Osteoblast (primary cell): ENCODE measurements at regions not wholly inside any gene's neighbourhood (a gene's known extent, or its start where the extent isn't known, plus 50 kb on each side); places are given as distances from the start of the nearest gene placed in this dataset.

ENCODE experiments used
- DNase-seq: peaks from one replicate; pipeline ENCODE4 v3.0.0; 2011; ENCODE audit warnings: low spot score, mixed read lengths; ENCODE audit not compliant: insufficient read length; ENCODE audit errors: missing footprints
- H2AFZ ChIP-seq: 2 replicates; pipeline ENCODE4 v1.6.0; 2011; ENCODE audit warnings: mild to moderate bottlenecking, low read length
- H3K27ac ChIP-seq: 2 replicates; pipeline ENCODE4 v1.5.1; 2011; ENCODE audit warnings: mild to moderate bottlenecking, low read depth, low read length, moderate library complexity
- H3K27me3 ChIP-seq: 2 replicates; pipeline ENCODE4 v1.6.0; 2012; ENCODE audit warnings: mild to moderate bottlenecking, control low read depth, inconsistent platforms, low read length, moderate library complexity; ENCODE audit not compliant: insufficient read depth
- H3K36me3 ChIP-seq: 2 replicates; pipeline ENCODE4 v1.5.1; 2011; ENCODE audit warnings: mild to moderate bottlenecking, low read length, control low read depth, moderate library complexity; ENCODE audit not compliant: insufficient read depth
- H3K4me1 ChIP-seq: 2 replicates; pipeline ENCODE4 v1.5.1; 2011; ENCODE audit warnings: mild to moderate bottlenecking, low read length, control low read depth, moderate library complexity; ENCODE audit not compliant: insufficient read depth
- H3K4me2 ChIP-seq: 2 replicates; pipeline ENCODE4 v1.6.0; 2011; ENCODE audit warnings: mild to moderate bottlenecking, low read length; ENCODE audit not compliant: insufficient read depth
- H3K4me3 ChIP-seq: fragments of 200-600 bp; sonication (generic); 3 replicates; pipeline ENCODE4 v1.5.1; 2012; ENCODE audit warnings: mild to moderate bottlenecking, low read length, inconsistent platforms; ENCODE audit not compliant: insufficient read depth
- H3K79me2 ChIP-seq: 2 replicates; pipeline ENCODE4 v1.6.0; 2012; ENCODE audit warnings: mild to moderate bottlenecking, low read length, control low read depth, inconsistent platforms; ENCODE audit not compliant: insufficient read depth
- H3K9me3 ChIP-seq: 2 replicates; pipeline ENCODE4 v1.5.1; 2011; ENCODE audit warnings: low read depth, low read length, control low read depth
- H4K20me1 ChIP-seq: 2 replicates; pipeline ENCODE4 v1.6.0; 2012; ENCODE audit warnings: mild to moderate bottlenecking, low read length, control low read depth; ENCODE audit not compliant: insufficient read depth
- TF ChIP-seq, protein P1 (sequence below): IDR thresholded peaks from 2 replicates; pipeline ENCODE4 v1.5.1; 2011; ENCODE audit warnings: mild to moderate bottlenecking, low read depth, low read length, moderate library complexity; ENCODE audit errors: extremely low read depth

- TF ChIP-seq, protein P1, sequence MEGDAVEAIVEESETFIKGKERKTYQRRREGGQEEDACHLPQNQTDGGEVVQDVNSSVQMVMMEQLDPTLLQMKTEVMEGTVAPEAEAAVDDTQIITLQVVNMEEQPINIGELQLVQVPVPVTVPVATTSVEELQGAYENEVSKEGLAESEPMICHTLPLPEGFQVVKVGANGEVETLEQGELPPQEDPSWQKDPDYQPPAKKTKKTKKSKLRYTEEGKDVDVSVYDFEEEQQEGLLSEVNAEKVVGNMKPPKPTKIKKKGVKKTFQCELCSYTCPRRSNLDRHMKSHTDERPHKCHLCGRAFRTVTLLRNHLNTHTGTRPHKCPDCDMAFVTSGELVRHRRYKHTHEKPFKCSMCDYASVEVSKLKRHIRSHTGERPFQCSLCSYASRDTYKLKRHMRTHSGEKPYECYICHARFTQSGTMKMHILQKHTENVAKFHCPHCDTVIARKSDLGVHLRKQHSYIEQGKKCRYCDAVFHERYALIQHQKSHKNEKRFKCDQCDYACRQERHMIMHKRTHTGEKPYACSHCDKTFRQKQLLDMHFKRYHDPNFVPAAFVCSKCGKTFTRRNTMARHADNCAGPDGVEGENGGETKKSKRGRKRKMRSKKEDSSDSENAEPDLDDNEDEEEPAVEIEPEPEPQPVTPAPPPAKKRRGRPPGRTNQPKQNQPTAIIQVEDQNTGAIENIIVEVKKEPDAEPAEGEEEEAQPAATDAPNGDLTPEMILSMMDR: no peak
- no peaks in the 10 kb centered on the region for H3K9me3 ChIP-seq
- no peaks in the 10 kb centered on the region for H4K20me1 ChIP-seq
- H3K79me2 ChIP-seq: no peaks in the 10 kb centered on the region
- H3K4me2 ChIP-seq: no peak overlapping the region
- H3K4me1 ChIP-seq: no peaks in the 10 kb centered on the region
- no peak overlapping the region for H3K27ac ChIP-seq
- no peaks in the 10 kb centered on the region for H3K27me3 ChIP-seq
- DNase-seq: no peak
- H3K36me3 ChIP-seq: no peaks in the 10 kb centered on the region
- H3K4me3 ChIP-seq: no peak overlapping the region
- no peak overlapping the region for H2AFZ ChIP-seq
Measured at GRCh38 chr1:175890958-175891357, 147.6 kb upstream of the TNR start.

GRCh38 chr1:175889848-175890247 lies 146.5 kb upstream of the TNR start:
- H2AFZ ChIP-seq: no peak overlapping the region
- H3K79me2 ChIP-seq: no peaks in the 10 kb centered on the region
- H3K9me3 ChIP-seq: no peaks in the 10 kb centered on the region
- no peaks in the 10 kb centered on the region for H3K4me1 ChIP-seq
- H3K4me3 ChIP-seq: no peak overlapping the region
- no peaks in the 10 kb centered on the region for H3K36me3 ChIP-seq
- TF ChIP-seq, protein P1: no peak
- no peak overlapping the region for H3K27ac ChIP-seq
- H4K20me1 ChIP-seq: no peaks in the 10 kb centered on the region
- H3K4me2 ChIP-seq: no peak overlapping the region
- DNase-seq: no peak
- H3K27me3 ChIP-seq: no peaks in the 10 kb centered on the region

DNA sequence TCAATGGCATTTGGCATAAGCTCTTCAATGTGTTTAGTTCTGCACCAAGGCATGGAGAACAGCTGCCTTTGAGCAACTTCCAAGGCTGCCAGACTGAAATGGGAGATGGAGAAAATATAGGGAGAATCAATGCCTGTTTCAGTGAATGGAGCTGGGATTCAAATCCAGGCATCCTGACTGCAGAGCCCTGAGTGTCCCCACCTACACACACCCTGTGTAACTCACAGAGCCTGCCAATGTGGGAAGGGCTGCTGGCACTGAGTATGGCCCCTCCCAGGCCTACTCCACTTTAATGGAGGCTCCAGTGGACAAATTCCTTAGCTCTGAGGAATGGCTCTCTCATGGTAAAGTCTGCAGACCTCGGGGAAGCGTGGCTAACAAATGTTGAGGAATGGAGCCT lies 145.6 kb upstream of the TNR start:
- H2AFZ ChIP-seq: no peak overlapping the region
- no peaks in the 10 kb centered on the region for H3K27me3 ChIP-seq
- DNase-seq: no peak
- no peaks in the 10 kb centered on the region for H4K20me1 ChIP-seq
- H3K36me3 ChIP-seq: no peaks in the 10 kb centered on the region
- TF ChIP-seq, protein P1: no peak
- H3K4me1 ChIP-seq: no peaks in the 10 kb centered on the region
- no peak overlapping the region for H3K4me3 ChIP-seq
- H3K4me2 ChIP-seq: no peak overlapping the region
- H3K27ac ChIP-seq: no peak overlapping the region
- no peaks in the 10 kb centered on the region for H3K79me2 ChIP-seq
- no peaks in the 10 kb centered on the region for H3K9me3 ChIP-seq

DNA sequence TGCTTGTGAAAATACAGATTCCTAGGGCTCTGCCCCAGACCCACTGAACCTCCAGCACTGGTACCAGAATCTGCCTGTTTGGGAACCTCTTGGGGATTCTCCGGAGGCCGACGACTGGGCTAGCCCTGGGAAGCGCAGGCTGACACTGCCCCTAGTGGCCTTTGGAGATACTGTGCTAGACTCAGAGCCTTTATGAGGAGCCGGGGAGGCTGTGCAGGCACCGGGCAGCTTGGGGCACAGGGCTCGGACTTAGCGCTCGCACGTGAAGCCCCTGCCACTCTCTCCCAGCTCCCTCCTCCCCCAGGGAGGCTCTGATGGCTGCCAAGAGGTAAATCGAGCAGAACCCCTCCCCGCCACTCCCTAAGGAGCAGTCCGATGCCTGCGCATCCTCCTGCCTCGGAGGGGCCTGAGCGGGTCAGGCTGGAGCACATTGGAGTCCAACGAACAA lies 144.6 kb upstream of the TNR start:
- Histone ChIP-seq H3K27me3 (no peaks in the 10 kb centered on the region), H3K79me2 (no peaks in the 10 kb centered on the region), H4K20me1 (no peaks in the 10 kb centered on the region), H2AFZ (peak overlapping the region; percentile 56), H3K4me2 (peak overlapping the region; percentile 64), H3K27ac (no peak overlapping the region), H3K4me3 (no peak overlapping the region), H3K4me1 (no peaks in the 10 kb centered on the region), H3K9me3 (no peaks in the 10 kb centered on the region), H3K36me3 (no peaks in the 10 kb centered on the region)
- peak; percentile 96 for DNase-seq
- TF ChIP-seq, protein P1: peak; percentile 84
